Panc1 (cell line): ENCODE measurements at regions not wholly inside any gene's neighbourhood (a gene's known extent, or its start where the extent isn't known, plus 50 kb on each side); places are given as distances from the start of the nearest gene placed in this dataset.

Experiments used
- TF ChIP-seq, protein P1 (sequence below): fragments of 450-650 bp; IDR thresholded peaks from 2 replicates; pipeline ENCODE4 v1.5.1; 2017; ENCODE audit warnings: mild to moderate bottlenecking
- TF ChIP-seq, protein P2 (sequence below), 2 experiments: IDR thresholded peaks; 2 replicates each; pipeline ENCODE4 v1.6.1; 2011 to 2012; ENCODE audit warnings: low read depth in 2 of 2, control low read depth in 1 of 2, low read length in 1 of 2, mild to moderate bottlenecking in 1 of 2, moderate library complexity in 1 of 2; ENCODE audit not compliant: insufficient read depth in 1 of 2

DNA sequence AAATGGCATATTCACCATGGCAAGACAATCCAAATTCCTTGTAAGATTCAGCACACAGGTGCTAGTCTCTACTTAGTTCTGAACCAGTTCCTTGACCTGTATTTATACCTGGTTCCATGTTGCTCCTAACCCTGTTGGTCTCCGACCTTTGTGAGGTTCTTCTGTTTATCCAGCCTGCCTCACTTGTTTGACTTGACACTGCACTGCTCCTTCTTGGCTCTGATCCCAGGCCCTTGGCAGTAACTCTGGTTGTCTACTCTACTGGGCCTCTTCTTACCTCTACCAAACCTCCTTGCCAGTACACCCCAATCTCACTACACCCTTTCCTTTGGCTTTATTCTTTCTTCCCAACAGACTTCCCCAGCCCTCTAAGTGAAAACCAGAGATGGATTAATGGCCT, 419.4 kb upstream of the USP24 start:
- TF ChIP-seq, protein P1, sequence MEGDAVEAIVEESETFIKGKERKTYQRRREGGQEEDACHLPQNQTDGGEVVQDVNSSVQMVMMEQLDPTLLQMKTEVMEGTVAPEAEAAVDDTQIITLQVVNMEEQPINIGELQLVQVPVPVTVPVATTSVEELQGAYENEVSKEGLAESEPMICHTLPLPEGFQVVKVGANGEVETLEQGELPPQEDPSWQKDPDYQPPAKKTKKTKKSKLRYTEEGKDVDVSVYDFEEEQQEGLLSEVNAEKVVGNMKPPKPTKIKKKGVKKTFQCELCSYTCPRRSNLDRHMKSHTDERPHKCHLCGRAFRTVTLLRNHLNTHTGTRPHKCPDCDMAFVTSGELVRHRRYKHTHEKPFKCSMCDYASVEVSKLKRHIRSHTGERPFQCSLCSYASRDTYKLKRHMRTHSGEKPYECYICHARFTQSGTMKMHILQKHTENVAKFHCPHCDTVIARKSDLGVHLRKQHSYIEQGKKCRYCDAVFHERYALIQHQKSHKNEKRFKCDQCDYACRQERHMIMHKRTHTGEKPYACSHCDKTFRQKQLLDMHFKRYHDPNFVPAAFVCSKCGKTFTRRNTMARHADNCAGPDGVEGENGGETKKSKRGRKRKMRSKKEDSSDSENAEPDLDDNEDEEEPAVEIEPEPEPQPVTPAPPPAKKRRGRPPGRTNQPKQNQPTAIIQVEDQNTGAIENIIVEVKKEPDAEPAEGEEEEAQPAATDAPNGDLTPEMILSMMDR = no peak
- TF ChIP-seq, protein P2, sequence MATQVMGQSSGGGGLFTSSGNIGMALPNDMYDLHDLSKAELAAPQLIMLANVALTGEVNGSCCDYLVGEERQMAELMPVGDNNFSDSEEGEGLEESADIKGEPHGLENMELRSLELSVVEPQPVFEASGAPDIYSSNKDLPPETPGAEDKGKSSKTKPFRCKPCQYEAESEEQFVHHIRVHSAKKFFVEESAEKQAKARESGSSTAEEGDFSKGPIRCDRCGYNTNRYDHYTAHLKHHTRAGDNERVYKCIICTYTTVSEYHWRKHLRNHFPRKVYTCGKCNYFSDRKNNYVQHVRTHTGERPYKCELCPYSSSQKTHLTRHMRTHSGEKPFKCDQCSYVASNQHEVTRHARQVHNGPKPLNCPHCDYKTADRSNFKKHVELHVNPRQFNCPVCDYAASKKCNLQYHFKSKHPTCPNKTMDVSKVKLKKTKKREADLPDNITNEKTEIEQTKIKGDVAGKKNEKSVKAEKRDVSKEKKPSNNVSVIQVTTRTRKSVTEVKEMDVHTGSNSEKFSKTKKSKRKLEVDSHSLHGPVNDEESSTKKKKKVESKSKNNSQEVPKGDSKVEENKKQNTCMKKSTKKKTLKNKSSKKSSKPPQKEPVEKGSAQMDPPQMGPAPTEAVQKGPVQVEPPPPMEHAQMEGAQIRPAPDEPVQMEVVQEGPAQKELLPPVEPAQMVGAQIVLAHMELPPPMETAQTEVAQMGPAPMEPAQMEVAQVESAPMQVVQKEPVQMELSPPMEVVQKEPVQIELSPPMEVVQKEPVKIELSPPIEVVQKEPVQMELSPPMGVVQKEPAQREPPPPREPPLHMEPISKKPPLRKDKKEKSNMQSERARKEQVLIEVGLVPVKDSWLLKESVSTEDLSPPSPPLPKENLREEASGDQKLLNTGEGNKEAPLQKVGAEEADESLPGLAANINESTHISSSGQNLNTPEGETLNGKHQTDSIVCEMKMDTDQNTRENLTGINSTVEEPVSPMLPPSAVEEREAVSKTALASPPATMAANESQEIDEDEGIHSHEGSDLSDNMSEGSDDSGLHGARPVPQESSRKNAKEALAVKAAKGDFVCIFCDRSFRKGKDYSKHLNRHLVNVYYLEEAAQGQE (IDR thresholded peaks at IDR 0.05; ENCODE audit: insufficient read depth in 1 of 2, low read depth in 2 of 2, low read length in 1 of 2) = no peak
